HG03064 (cell line): ENCODE measurements at regions not wholly inside any gene's neighbourhood (a gene's known extent, or its start where the extent isn't known, plus 50 kb on each side); places are given as distances from the start of the nearest gene placed in this dataset.
A peak's percentile ranks its signal among the peaks of the same experiment; 100 is the strongest.
"Not testable (repeated sequence)": the region's sequence is repeated elsewhere in the genome, so short reads cannot be mapped to it uniquely, and the experiment has no call there.

Experiments used
- ATAC-seq: cut with Tn5 transposase; IDR thresholded peaks from one replicate; pipeline ENCODE4 v1.9.1; 2021; ENCODE audit warnings: low read depth; ENCODE audit not compliant: unreplicated experiment

- no peak for ATAC-seq
Observed at GRCh38 chr13:23947893-23948292, 50.6 kb upstream of the C1QTNF9B start.

GRCh38 chr13:23949200-23949599 is 51.9 kb upstream of the C1QTNF9B start:
- ATAC-seq: no peak

- no peak for ATAC-seq
Observed at GRCh38 chr13:23949736-23950135, 52.4 kb upstream of the C1QTNF9B start.

GRCh38 chr13:23950736-23951510 is 53.6 kb upstream of the C1QTNF9B start:
- ATAC-seq: no peak

GRCh38 chr13:23952796-23953195 is 55.5 kb upstream of the C1QTNF9B start:
- ATAC-seq: no peak

- no peak for ATAC-seq
Observed at GRCh38 chr13:23953860-23954512, 56.7 kb upstream of the C1QTNF9B start.

GRCh38 chr13:23955064-23955463 is 57.8 kb upstream of the C1QTNF9B start:
- ATAC-seq: no peak

GRCh38 chr13:23956106-23956505 is 58.8 kb upstream of the C1QTNF9B start:
- ATAC-seq: peak; percentile 62

- ATAC-seq: no peak
Observed at GRCh38 chr13:23957981-23958380, 60.7 kb upstream of the C1QTNF9B start.

GRCh38 chr13:23959231-23959862 is 62.0 kb upstream of the C1QTNF9B start:
- no peak for ATAC-seq

- no peak for ATAC-seq
Observed at GRCh38 chr13:23960566-23961156, 63.4 kb upstream of the C1QTNF9B start.

- ATAC-seq: no peak
Observed at GRCh38 chr13:23963184-23963931, 66.1 kb upstream of the C1QTNF9B start.

GRCh38 chr13:23963947-23964346 is 66.6 kb upstream of the C1QTNF9B start:
- no peak for ATAC-seq

GRCh38 chr13:23965346-23965745 is 68.0 kb upstream of the C1QTNF9B start:
- ATAC-seq: no peak

- ATAC-seq: no peak
Observed at GRCh38 chr13:23966221-23966690, 69.0 kb upstream of the C1QTNF9B start.

- ATAC-seq: no peak
Observed at GRCh38 chr13:23966691-23967615, 69.7 kb upstream of the C1QTNF9B start.

GRCh38 chr13:23967792-23968191 is 70.5 kb upstream of the C1QTNF9B start:
- not testable (repeated sequence) for ATAC-seq

GRCh38 chr13:23969647-23970046 is 72.3 kb upstream of the C1QTNF9B start:
- ATAC-seq: no peak

GRCh38 chr13:23979361-23980159 is 82.3 kb upstream of the C1QTNF9B start:
- ATAC-seq: no peak
